CD4-positive, alpha-beta T cell treated with Interleukin-12 subunit alpha and Interleukin-12 subunit beta, for 1 hour (primary cell): ENCODE measurements at regions not wholly inside any gene's neighbourhood (a gene's known extent, or its start where the extent isn't known, plus 50 kb on each side); places are given as distances from the start of the nearest gene placed in this dataset.
"Not testable (repeated sequence)": the region's sequence is repeated elsewhere in the genome, so short reads cannot be mapped to it uniquely, and the experiment has no call there.

ENCODE experiments used
- DNase-seq: peaks from one replicate; pipeline ENCODE4 v3.0.0-alpha.2; 2020

- DNase-seq: no peak
Observed at GRCh38 chr6:86459978-86460377, 477.4 kb upstream of the HTR1E start.

- DNase-seq: no peak
Observed at GRCh38 chr6:86456821-86457220, 480.5 kb upstream of the HTR1E start.

- DNase-seq: no peak
Observed at GRCh38 chr6:86453232-86453631, 484.1 kb upstream of the HTR1E start.

GRCh38 chr6:86448398-86448797 is 488.9 kb upstream of the HTR1E start:
- no peak for DNase-seq

GRCh38 chr6:86440608-86441007 is 496.7 kb upstream of the HTR1E start:
- DNase-seq: no peak

- DNase-seq: no peak
Observed at GRCh38 chr6:86423571-86423970, 513.8 kb upstream of the HTR1E start.

- no peak for DNase-seq
Observed at GRCh38 chr6:86412057-86412456, 525.3 kb upstream of the HTR1E start.

- DNase-seq: no peak
Observed at GRCh38 chr6:86407128-86407527, 530.2 kb upstream of the HTR1E start.

- DNase-seq: not testable (repeated sequence)
Observed at GRCh38 chr6:86392850-86393249, 544.5 kb upstream of the HTR1E start.

GRCh38 chr6:86380571-86381125 is 556.7 kb upstream of the HTR1E start:
- no peak for DNase-seq

GRCh38 chr6:86357877-86358276 is 579.5 kb upstream of the HTR1E start:
- DNase-seq: no peak

- no peak for DNase-seq
Observed at GRCh38 chr6:86355271-86355670, 582.1 kb upstream of the HTR1E start.

GRCh38 chr6:86331919-86332318 is 605.4 kb upstream of the HTR1E start:
- no peak for DNase-seq

- no peak for DNase-seq
Observed at GRCh38 chr6:86331265-86331840, 606.0 kb upstream of the HTR1E start.

GRCh38 chr6:86306210-86306609 is 631.1 kb upstream of the HTR1E start:
- no peak for DNase-seq

GRCh38 chr6:86285876-86286275 is 643.2 kb upstream of the SYNCRIP start:
- DNase-seq: no peak

GRCh38 chr6:86284809-86285480 is 642.3 kb upstream of the SYNCRIP start:
- not testable (repeated sequence) for DNase-seq

GRCh38 chr6:86283596-86283995 is 640.9 kb upstream of the SYNCRIP start:
- not testable (repeated sequence) for DNase-seq

- no peak for DNase-seq
Observed at GRCh38 chr6:86276056-86276455, 633.4 kb upstream of the SYNCRIP start.

GRCh38 chr6:86273936-86274335 is 631.2 kb upstream of the SYNCRIP start:
- DNase-seq: no peak

- no peak for DNase-seq
Observed at GRCh38 chr6:86256615-86257187, 614.0 kb upstream of the SYNCRIP start.

- DNase-seq: no peak
Observed at GRCh38 chr6:86255973-86256372, 613.3 kb upstream of the SYNCRIP start.

- DNase-seq: no peak
Observed at GRCh38 chr6:86251106-86251505, 608.4 kb upstream of the SYNCRIP start.

- DNase-seq: no peak
Observed at GRCh38 chr6:86217906-86218305, 575.2 kb upstream of the SYNCRIP start.
